Spleen (tissue), 11 donors: ENCODE measurements at regions not wholly inside any gene's neighbourhood (a gene's known extent, or its start where the extent isn't known, plus 50 kb on each side); places are given as distances from the start of the nearest gene placed in this dataset.

Experiments
- DNase-seq: peaks from one replicate; pipeline ENCODE4 v3.0.0-alpha.2; 2020
- H3K27ac ChIP-seq, 8 donors: fragments of 200-600 bp; sonication (generic) in 7 of 8; 1 replicate in 4 of 8; 2 replicates in 4 of 8; pipeline versions ENCODE4 v1.5.0 to v1.8.0; 2016 to 2021; ENCODE audit warnings: inconsistent platforms in 4 of 8, mild to moderate bottlenecking in 4 of 8, moderate library complexity in 1 of 8
- H3K27me3 ChIP-seq, 7 donors: fragments of 200-600 bp; sonication (generic) in 6 of 7; replicated peaks in 1 of 7; 1 replicate in 4 of 7; 2 replicates in 3 of 7; pipeline versions ENCODE4 v1.5.0 to v1.8.0; 2016 to 2021; ENCODE audit warnings: inconsistent platforms in 3 of 7, mild to moderate bottlenecking in 1 of 7
- H3K36me3 ChIP-seq, 6 donors: fragments of 200-600 bp; sonication (generic) in 5 of 6; 1 replicate in 4 of 6; 2 replicates in 2 of 6; pipeline versions ENCODE4 v1.5.0 to v1.8.0; 2016 to 2021; ENCODE audit warnings: inconsistent platforms in 2 of 6
- H3K4me1 ChIP-seq, 6 donors: fragments of 200-600 bp; sonication (generic) in 5 of 6; 1 replicate in 3 of 6; 2 replicates in 3 of 6; pipeline versions ENCODE4 v1.5.0 to v1.8.0; 2016 to 2021; ENCODE audit warnings: inconsistent platforms in 3 of 6
- H3K4me3 ChIP-seq, 8 donors: fragments of 200-600 bp; sonication (generic) in 7 of 8; 1 replicate in 4 of 8; 2 replicates in 4 of 8; pipeline versions ENCODE4 v1.5.0 to v1.8.0; 2016 to 2021; ENCODE audit warnings: inconsistent platforms in 4 of 8, mild to moderate bottlenecking in 4 of 8, moderate library complexity in 2 of 8
- H3K9me3 ChIP-seq, 8 donors: fragments of 200-600 bp; sonication (generic) in 7 of 8; 1 replicate in 4 of 8; 2 replicates in 4 of 8; pipeline versions ENCODE4 v1.5.0 to v1.8.0; 2016 to 2021; ENCODE audit warnings: inconsistent platforms in 4 of 8
- CTCF ChIP-seq, 11 experiments: fragments of 200-600 bp in 7 of 11; fragments of 450-650 bp in 4 of 11; sonication (generic) in 4 of 11; IDR thresholded peaks in 8 of 11; conservative IDR thresholded peaks in 3 of 11; 1 replicate in 7 of 11; 2 replicates in 4 of 11; pipeline versions ENCODE4 v1.4.0 to v1.8.0; 2016 to 2021; ENCODE audit warnings: antibody characterized with exemption in 11 of 11, inconsistent platforms in 4 of 11, mild to moderate bottlenecking in 1 of 11
- POLR2A ChIP-seq, 3 donors: fragments of 450-650 bp; IDR thresholded peaks; one replicate each; pipeline ENCODE4 v1.5.1; 2017; ENCODE audit warnings: antibody characterized with exemption in 3 of 3, mild to moderate bottlenecking in 1 of 3
- POLR2AphosphoS5 ChIP-seq, 3 donors: sonication (generic); formaldehyde crosslinking; IDR thresholded peaks; one replicate each; pipeline ENCODE4 v1.5.1; 2017; ENCODE audit warnings: antibody characterized with exemption in 3 of 3
- WGBS, 5 donors: extraction: QIAGEN DNeasy Blood & Tissue Kit in 3 of 5; methylation state at CpG; one replicate each; pipeline versions ENCODE4 v1.1.5 to v1.1.7; 2013 to 2018; 5-methylcytosine and 5-hydroxymethylcytosine counted together
- intact Hi-C: fragments of 100-400 bp; cut with DNase I; formaldehyde crosslinking; loops from one replicate; pipeline ENCODE4 v1.15.0; 2023; ENCODE audit warnings: low total_unique reads
- donor health status: healthy with polysubstance abuse.
- donor health status: DM: no; HTN: no; CAD: no; lungs with moderate emphysema.
- donor health status: DM: no; HTN: no; CAD: no.
- donor health status: Bipolar disorder and iron deficiency.
- donor health status: healthy.
- donor health status: DM: no; HTN: no; CAD: no.
- donor health status: DM: yes; HTN: yes; CAD: no.

GRCh38 chr1:114295321-114295720 lies 141.7 kb upstream of the SYT6 start:
- H3K27me3 ChIP-seq = no peaks in the 10 kb centered on the region
- H3K27ac ChIP-seq = no peak overlapping the region
- no peaks in the 10 kb centered on the region for H3K36me3 ChIP-seq
- WGBS, 5 donors = 56 to 88% (median 63%) methylated on average over 6 of the region's 6 CpGs
- TF ChIP-seq POLR2AphosphoS5 (IDR thresholded peaks at IDR 0.05) = no peak
- H3K9me3 ChIP-seq = no peaks in the 10 kb centered on the region
- H3K4me1 ChIP-seq = no peaks in the 10 kb centered on the region
- intact Hi-C loops = no loop called here
- DNase-seq = no peak
- H3K4me3 ChIP-seq = no peak overlapping the region

- H3K9me3 ChIP-seq = no peaks in the 10 kb centered on the region
- no peaks in the 10 kb centered on the region for H3K27me3 ChIP-seq
- DNase-seq = no peak
- intact Hi-C loops = no loop called here
- no peak overlapping the region for H3K4me3 ChIP-seq
- no peaks in the 10 kb centered on the region for H3K36me3 ChIP-seq
- WGBS, 5 donors = 86 to 98% (median 92%) methylated on average over 2 of the region's 2 CpGs
- no peak overlapping the region for H3K27ac ChIP-seq
- no peak for TF ChIP-seq POLR2AphosphoS5 (IDR thresholded peaks at IDR 0.05)
- no peak for TF ChIP-seq CTCF (IDR thresholded peaks at IDR 0.05 in 8 of 11, conservative IDR thresholded peaks at IDR 0.05 in 3 of 11)
- TF ChIP-seq POLR2A (IDR thresholded peaks at IDR 0.05) = no peak
- no peaks in the 10 kb centered on the region for H3K4me1 ChIP-seq
Measured at GRCh38 chr1:114292835-114293234, 139.2 kb upstream of the SYT6 start.

GRCh38 chr1:114292194-114292593 lies 138.5 kb upstream of the SYT6 start:
- Histone ChIP-seq H3K4me1 (no peaks in the 10 kb centered on the region), H3K27me3 (no peaks in the 10 kb centered on the region), H3K4me3 (no peak overlapping the region), H3K9me3 (no peaks in the 10 kb centered on the region), H3K36me3 (no peaks in the 10 kb centered on the region), H3K27ac (no peak overlapping the region)
- intact Hi-C loops = no loop called here
- 91 to 96% (median 93%) methylated on average over 5 of the region's 5 CpGs for WGBS, 5 donors
- no peak for DNase-seq
- TF ChIP-seq POLR2AphosphoS5 (IDR thresholded peaks at IDR 0.05) (no peak), CTCF (IDR thresholded peaks at IDR 0.05 in 8 of 11, conservative IDR thresholded peaks at IDR 0.05 in 3 of 11) (no peak), POLR2A (IDR thresholded peaks at IDR 0.05) (no peak)

- TF ChIP-seq CTCF (IDR thresholded peaks at IDR 0.05 in 8 of 11, conservative IDR thresholded peaks at IDR 0.05 in 3 of 11) (no peak), POLR2AphosphoS5 (IDR thresholded peaks at IDR 0.05) (no peak), POLR2A (IDR thresholded peaks at IDR 0.05) (no peak)
- Histone ChIP-seq H3K4me1 (no peaks in the 10 kb centered on the region), H3K27ac (no peak overlapping the region), H3K9me3 (no peaks in the 10 kb centered on the region), H3K27me3 (no peaks in the 10 kb centered on the region), H3K4me3 (no peak overlapping the region), H3K36me3 (no peaks in the 10 kb centered on the region)
- intact Hi-C loops = no loop called here
- DNase-seq = no peak
- 76 to 88% (median 82%) methylated on average over 2 of the region's 2 CpGs for WGBS, 5 donors
Measured at GRCh38 chr1:114290776-114291175, 137.1 kb upstream of the SYT6 start.

GRCh38 chr1:114290341-114290740 lies 136.7 kb upstream of the SYT6 start:
- intact Hi-C loops = no loop called here
- Histone ChIP-seq H3K9me3 (no peaks in the 10 kb centered on the region), H3K4me1 (no peaks in the 10 kb centered on the region), H3K27ac (no peak overlapping the region), H3K4me3 (no peak overlapping the region), H3K27me3 (no peaks in the 10 kb centered on the region), H3K36me3 (no peaks in the 10 kb centered on the region)
- no peak for TF ChIP-seq CTCF (IDR thresholded peaks at IDR 0.05 in 8 of 11, conservative IDR thresholded peaks at IDR 0.05 in 3 of 11)
- no peak for TF ChIP-seq POLR2A (IDR thresholded peaks at IDR 0.05)
- no peak for TF ChIP-seq POLR2AphosphoS5 (IDR thresholded peaks at IDR 0.05)
- 77 to 92% (median 88%) methylated on average over 4 of the region's 4 CpGs for WGBS, 5 donors
- no peak for DNase-seq
